ENCODE measurements at regions not wholly inside any gene's neighbourhood (a gene's known extent, or its start where the extent isn't known, plus 50 kb on each side); places are given as distances from the start of the nearest gene placed in this dataset.

- no peak for TF ChIP-seq CTCF (conservative IDR thresholded peaks at IDR 0.05; ENCODE audit: low read depth, low read length)
- no peak for TF ChIP-seq RAD21 (IDR thresholded peaks at IDR 0.05; ENCODE audit: low read length)
- no peak for TF ChIP-seq CEBPB (IDR thresholded peaks at IDR 0.05; ENCODE audit: low read depth, low read length)
- no peak for TF ChIP-seq POLR2A (IDR thresholded peaks at IDR 0.05; ENCODE audit: low read depth, low read length)
- TF ChIP-seq RCOR1 (IDR thresholded peaks at IDR 0.05; ENCODE audit: insufficient replicate concordance, low read length), result no peak
- no peak for TF ChIP-seq MAFK (IDR thresholded peaks at IDR 0.05; ENCODE audit: low read depth, low read length)
- no peak for TF ChIP-seq ELK1 (IDR thresholded peaks at IDR 0.05; ENCODE audit: borderline replicate concordance, low read depth, low read length)
- no peak for TF ChIP-seq MXI1 (IDR thresholded peaks at IDR 0.05; ENCODE audit: borderline replicate concordance, low read depth, low read length)
- no peak for TF ChIP-seq BHLHE40 (IDR thresholded peaks at IDR 0.05; ENCODE audit: low read depth, low read length)
- no peak for TF ChIP-seq USF2 (IDR thresholded peaks at IDR 0.05; ENCODE audit: low read depth, low read length)
- TF ChIP-seq MAZ (IDR thresholded peaks at IDR 0.05; ENCODE audit: borderline replicate concordance, low read depth, low read length), result no peak
- TF ChIP-seq SMC3 (IDR thresholded peaks at IDR 0.05; ENCODE audit: low read depth, low read length), result no peak
- no peak for TF ChIP-seq RFX5 (IDR thresholded peaks at IDR 0.05; ENCODE audit: low read depth, low read length)
- TF ChIP-seq CHD1 (IDR thresholded peaks at IDR 0.05; ENCODE audit: low read depth, low read length), result no peak
Observed at GRCh38 chr21:25384782-25385181, 222.5 kb downstream of the MRPL39 start.

All from IMR-90 (cell line).